ENCODE measurements at regions not wholly inside any gene's neighbourhood (a gene's known extent, or its start where the extent isn't known, plus 50 kb on each side); places are given as distances from the start of the nearest gene placed in this dataset.

DNA sequence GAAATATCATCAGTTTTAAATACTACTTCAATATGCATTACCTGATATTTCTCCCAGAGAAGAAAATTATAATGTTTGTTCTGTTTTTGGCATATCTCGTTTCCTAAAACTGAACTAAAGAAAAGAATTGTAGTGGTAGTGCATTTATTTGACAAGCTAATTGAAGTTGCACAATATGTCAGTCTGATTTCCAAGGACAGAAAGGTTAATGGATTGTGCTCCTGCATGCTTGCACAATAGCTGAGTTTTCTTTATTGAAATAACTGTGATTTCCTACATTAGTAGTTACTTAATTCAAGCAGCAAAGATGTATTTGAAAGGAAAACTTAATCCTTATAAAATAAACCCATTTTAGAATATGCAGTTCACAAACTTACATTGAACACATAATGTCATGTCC is 2047.7 kb downstream of the NCAM2 start (continued):
- TF ChIP-seq ZNF302 (CRISPR knock-in tag; IDR thresholded peaks at IDR 0.05) (no peak), RCOR1 (IDR thresholded peaks at IDR 0.05; ENCODE audit: low read depth, low read length) (no peak), HOXB5 (CRISPR knock-in tag; IDR thresholded peaks at IDR 0.05) (no peak), HOXA7 (CRISPR knock-in tag; IDR thresholded peaks at IDR 0.05) (no peak), MAZ (IDR thresholded peaks at IDR 0.05; ENCODE audit: borderline replicate concordance, low read depth, low read length) (no peak)
- TF ChIP-seq, protein P1, sequence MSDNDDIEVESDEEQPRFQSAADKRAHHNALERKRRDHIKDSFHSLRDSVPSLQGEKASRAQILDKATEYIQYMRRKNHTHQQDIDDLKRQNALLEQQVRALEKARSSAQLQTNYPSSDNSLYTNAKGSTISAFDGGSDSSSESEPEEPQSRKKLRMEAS (IDR thresholded peaks at IDR 0.05), result no peak
- TF ChIP-seq, protein P2, sequence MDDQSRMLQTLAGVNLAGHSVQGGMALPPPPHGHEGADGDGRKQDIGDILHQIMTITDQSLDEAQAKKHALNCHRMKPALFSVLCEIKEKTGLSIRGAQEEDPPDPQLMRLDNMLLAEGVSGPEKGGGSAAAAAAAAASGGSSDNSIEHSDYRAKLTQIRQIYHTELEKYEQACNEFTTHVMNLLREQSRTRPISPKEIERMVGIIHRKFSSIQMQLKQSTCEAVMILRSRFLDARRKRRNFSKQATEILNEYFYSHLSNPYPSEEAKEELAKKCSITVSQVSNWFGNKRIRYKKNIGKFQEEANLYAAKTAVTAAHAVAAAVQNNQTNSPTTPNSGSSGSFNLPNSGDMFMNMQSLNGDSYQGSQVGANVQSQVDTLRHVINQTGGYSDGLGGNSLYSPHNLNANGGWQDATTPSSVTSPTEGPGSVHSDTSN (IDR thresholded peaks at IDR 0.05), result no peak

DNA sequence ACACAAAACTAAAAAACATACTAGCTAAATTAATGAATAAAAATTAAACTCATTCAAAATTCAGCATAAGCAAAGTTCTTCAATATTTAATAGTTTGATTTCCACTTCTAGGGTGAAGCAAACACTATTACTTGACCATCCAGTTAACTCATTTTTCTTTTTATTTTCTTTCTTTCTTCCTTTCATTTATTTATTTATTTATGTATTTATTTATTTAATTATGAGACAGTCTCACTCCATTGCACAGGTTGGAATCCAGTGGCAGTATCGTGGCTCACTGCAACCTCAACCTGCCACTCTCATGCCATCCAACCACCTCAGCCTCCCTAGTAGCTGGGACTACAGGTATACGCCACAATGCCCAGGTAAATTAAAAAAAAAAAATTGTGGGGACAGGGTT is 2069.5 kb downstream of the NCAM2 start:
- no peaks in the 10 kb centered on the region for H3K9me3 ChIP-seq
- ATAC-seq (no peak), FAIRE-seq (no peak), DNase-seq (ENCODE audit: low read depth in 1 of 2, low spot score in 1 of 2) (no peak)
- POLR2A ChIA-PET, result no interaction called here
- no peaks in the 10 kb centered on the region for H3K4me1 ChIP-seq
- H3K27ac ChIP-seq, result no peak overlapping the region
- peak; percentile 44 for TF ChIP-seq ZC3H11A (IDR thresholded peaks at IDR 0.05)
- no peak for TF ChIP-seq NFE2L2 (conservative IDR thresholded peaks at IDR 0.05; ENCODE audit: low read length)
- WGBS (ENCODE audit: missing lambda C conversion rate), result 5% methylated on average over 2 of the region's 2 CpGs
- H3K4me2 ChIP-seq, result no peak overlapping the region
- no peak overlapping the region for H3K4me3 ChIP-seq
- CTCF ChIA-PET, result no interaction called here

DNA sequence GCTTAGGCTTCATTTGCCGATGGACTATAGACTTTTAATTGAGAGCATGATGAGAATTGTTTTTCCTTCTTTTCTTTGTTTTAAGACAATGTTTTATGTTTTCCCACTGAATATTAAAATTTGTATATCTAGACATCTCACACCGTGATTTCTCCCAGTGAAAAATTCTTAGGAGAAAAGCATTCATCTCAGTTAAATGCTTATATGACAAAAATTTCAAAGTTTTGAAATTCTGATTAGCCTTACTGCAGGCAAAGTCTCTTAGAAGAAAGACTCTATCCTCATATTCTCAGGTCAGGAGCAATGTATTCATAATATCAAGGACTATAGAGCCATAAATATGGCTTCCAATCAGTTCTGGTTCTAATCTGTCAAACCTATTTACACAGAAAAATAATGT is 2085.0 kb downstream of the NCAM2 start:
- ChIA-PET POLR2A (no interaction called here), CTCF (no interaction called here)
- WGBS (ENCODE audit: missing lambda C conversion rate), result 39% methylated on average over 2 of the region's 2 CpGs
- Histone ChIP-seq H3K4me2 (no peak overlapping the region), H3K9me3 (no peaks in the 10 kb centered on the region), H3K4me1 (no peaks in the 10 kb centered on the region), H3K27ac (no peak overlapping the region), H3K4me3 (no peak overlapping the region)
- DNase-seq (ENCODE audit: low read depth in 1 of 2, low spot score in 1 of 2) (no peak), ATAC-seq (no peak), FAIRE-seq (no peak)
- TF ChIP-seq HOXA7 (CRISPR knock-in tag; IDR thresholded peaks at IDR 0.05), result no peak
- no peak for TF ChIP-seq FOSB (CRISPR knock-in tag; IDR thresholded peaks at IDR 0.05)
- TF ChIP-seq, protein P1 (IDR thresholded peaks at IDR 0.05), result no peak
- TF ChIP-seq HDAC2 (IDR thresholded peaks at IDR 0.05), result no peak
- TF ChIP-seq HOXB5 (CRISPR knock-in tag; IDR thresholded peaks at IDR 0.05), result no peak
- no peak for TF ChIP-seq TP53 (CRISPR knock-in tag; IDR thresholded peaks at IDR 0.05)
- no peak for TF ChIP-seq NR3C1 (IDR thresholded peaks at IDR 0.05)
- TF ChIP-seq BHLHE40 (IDR thresholded peaks at IDR 0.05; ENCODE audit: low read depth, low read length), result no peak
- TF ChIP-seq FOSL2 (IDR thresholded peaks at IDR 0.05), result no peak
- TF ChIP-seq FOSL2 (CRISPR knock-in tag; IDR thresholded peaks at IDR 0.05), result no peak
- no peak for TF ChIP-seq RARB (CRISPR knock-in tag; IDR thresholded peaks at IDR 0.05)
- TF ChIP-seq, protein P3, sequence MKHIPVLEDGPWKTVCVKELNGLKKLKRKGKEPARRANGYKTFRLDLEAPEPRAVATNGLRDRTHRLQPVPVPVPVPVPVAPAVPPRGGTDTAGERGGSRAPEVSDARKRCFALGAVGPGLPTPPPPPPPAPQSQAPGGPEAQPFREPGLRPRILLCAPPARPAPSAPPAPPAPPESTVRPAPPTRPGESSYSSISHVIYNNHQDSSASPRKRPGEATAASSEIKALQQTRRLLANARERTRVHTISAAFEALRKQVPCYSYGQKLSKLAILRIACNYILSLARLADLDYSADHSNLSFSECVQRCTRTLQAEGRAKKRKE (CRISPR knock-in tag; IDR thresholded peaks at IDR 0.05; ENCODE audit: low read depth), result no peak
- TF ChIP-seq, protein P4, sequence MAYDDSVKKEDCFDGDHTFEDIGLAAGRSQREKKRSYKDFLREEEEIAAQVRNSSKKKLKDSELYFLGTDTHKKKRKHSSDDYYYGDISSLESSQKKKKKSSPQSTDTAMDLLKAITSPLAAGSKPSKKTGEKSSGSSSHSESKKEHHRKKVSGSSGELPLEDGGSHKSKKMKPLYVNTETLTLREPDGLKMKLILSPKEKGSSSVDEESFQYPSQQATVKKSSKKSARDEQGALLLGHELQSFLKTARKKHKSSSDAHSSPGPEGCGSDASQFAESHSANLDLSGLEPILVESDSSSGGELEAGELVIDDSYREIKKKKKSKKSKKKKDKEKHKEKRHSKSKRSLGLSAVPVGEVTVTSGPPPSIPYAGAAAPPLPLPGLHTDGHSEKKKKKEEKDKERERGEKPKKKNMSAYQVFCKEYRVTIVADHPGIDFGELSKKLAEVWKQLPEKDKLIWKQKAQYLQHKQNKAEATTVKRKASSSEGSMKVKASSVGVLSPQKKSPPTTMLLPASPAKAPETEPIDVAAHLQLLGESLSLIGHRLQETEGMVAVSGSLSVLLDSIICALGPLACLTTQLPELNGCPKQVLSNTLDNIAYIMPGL (CRISPR knock-in tag; IDR thresholded peaks at IDR 0.05; ENCODE audit: borderline replicate concordance), result no peak

DNA sequence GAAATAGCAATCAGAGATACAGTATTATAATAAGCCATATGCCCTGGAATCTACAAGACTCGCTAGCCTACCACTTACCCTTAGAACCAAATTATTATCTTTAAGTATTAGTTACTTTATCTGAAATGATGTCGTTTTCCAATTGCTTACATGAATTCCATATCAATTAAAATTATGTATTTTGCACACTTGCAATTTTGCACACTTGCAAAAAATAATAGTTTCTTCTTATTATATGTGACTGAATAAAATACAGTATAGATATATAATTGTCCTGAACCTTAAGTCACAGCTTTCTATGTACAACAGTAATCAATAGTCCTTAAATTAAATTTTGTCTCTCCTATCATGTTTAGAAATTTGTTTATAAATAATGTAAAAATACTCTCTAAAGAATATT is 2095.1 kb downstream of the NCAM2 start:
- Histone ChIP-seq H3K27ac (no peak overlapping the region), H3K4me1 (no peaks in the 10 kb centered on the region), H3K9me3 (no peaks in the 10 kb centered on the region), H3K4me3 (no peak overlapping the region), H3K4me2 (no peak overlapping the region)
- no peak for FAIRE-seq
- no peak for ATAC-seq
- 0% methylated on average over 2 of the region's 2 CpGs for WGBS (ENCODE audit: missing lambda C conversion rate)
- DNase-seq (ENCODE audit: low read depth in 1 of 2, low spot score in 1 of 2), result no peak
- ChIA-PET CTCF (no interaction called here), POLR2A (no interaction called here)
- TF ChIP-seq BHLHE40 (IDR thresholded peaks at IDR 0.05; ENCODE audit: low read depth, low read length), result no peak
- no peak for TF ChIP-seq EP300 (IDR thresholded peaks at IDR 0.05)
- no peak for TF ChIP-seq CBX8 (IDR thresholded peaks at IDR 0.05)
- no peak for TF ChIP-seq ESRRA (IDR thresholded peaks at IDR 0.05; ENCODE audit: borderline replicate concordance, low read length)
- no peak for TF ChIP-seq FOXS1 (CRISPR knock-in tag; IDR thresholded peaks at IDR 0.05)
- no peak for TF ChIP-seq HOXB13 (CRISPR knock-in tag; IDR thresholded peaks at IDR 0.05; ENCODE audit: low read depth)
- TF ChIP-seq, protein P5, sequence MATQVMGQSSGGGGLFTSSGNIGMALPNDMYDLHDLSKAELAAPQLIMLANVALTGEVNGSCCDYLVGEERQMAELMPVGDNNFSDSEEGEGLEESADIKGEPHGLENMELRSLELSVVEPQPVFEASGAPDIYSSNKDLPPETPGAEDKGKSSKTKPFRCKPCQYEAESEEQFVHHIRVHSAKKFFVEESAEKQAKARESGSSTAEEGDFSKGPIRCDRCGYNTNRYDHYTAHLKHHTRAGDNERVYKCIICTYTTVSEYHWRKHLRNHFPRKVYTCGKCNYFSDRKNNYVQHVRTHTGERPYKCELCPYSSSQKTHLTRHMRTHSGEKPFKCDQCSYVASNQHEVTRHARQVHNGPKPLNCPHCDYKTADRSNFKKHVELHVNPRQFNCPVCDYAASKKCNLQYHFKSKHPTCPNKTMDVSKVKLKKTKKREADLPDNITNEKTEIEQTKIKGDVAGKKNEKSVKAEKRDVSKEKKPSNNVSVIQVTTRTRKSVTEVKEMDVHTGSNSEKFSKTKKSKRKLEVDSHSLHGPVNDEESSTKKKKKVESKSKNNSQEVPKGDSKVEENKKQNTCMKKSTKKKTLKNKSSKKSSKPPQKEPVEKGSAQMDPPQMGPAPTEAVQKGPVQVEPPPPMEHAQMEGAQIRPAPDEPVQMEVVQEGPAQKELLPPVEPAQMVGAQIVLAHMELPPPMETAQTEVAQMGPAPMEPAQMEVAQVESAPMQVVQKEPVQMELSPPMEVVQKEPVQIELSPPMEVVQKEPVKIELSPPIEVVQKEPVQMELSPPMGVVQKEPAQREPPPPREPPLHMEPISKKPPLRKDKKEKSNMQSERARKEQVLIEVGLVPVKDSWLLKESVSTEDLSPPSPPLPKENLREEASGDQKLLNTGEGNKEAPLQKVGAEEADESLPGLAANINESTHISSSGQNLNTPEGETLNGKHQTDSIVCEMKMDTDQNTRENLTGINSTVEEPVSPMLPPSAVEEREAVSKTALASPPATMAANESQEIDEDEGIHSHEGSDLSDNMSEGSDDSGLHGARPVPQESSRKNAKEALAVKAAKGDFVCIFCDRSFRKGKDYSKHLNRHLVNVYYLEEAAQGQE (IDR thresholded peaks at IDR 0.05), result no peak
- TF ChIP-seq, protein P2 (IDR thresholded peaks at IDR 0.05), result no peak
